ENCODE measurements at regions not wholly inside any gene's neighbourhood (a gene's known extent, or its start where the extent isn't known, plus 50 kb on each side); places are given as distances from the start of the nearest gene placed in this dataset.
"Not testable (repeated sequence)": the region's sequence is repeated elsewhere in the genome, so short reads cannot be mapped to it uniquely, and the experiment has no call there.

GRCh38 chr21:39080366-39080765 is 102.9 kb downstream of the PSMG1 start:
- DNase-seq: no peak

DNA sequence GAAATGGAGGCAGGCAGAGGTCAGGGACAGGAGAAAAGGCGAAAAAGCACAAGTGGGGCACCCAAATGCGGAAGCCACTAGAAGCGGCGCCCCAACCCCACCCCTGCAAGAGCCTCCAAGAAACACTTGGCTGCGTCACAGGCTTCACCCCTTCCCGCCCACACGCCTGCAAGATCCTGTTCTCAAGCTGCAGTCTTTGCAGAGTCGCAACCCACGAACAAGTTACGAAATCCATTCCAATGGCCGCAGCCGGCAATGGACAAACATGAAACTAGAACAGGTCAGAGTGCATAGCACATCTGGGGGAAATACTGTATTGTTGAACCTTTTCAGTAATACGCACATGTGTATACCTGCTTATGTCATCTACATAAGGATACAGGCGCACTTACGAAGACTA is 103.6 kb downstream of the PSMG1 start:
- peak; percentile 6 to 47 for DNase-seq

- no peak for DNase-seq
Observed at GRCh38 chr21:39078322-39079065, 104.8 kb downstream of the PSMG1 start.

DNA sequence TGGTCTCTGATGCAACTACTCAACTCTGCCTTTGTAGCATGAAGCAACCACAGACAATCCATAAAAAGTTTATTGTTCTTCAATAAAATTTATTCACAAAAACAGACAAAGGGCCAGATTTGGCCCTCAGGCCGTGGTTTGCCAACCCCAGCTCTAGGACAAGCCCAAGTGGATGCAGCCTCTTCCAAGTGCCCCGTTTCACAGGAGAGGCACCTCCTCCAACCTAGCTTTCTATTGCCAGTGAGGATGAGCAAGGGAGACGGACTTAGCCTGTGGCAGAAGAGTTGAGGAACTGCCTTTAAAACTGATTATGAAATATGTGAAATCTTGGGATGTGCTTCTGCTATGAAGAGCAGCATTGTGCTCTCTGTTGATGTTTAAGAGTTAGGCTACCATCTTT is 105.4 kb downstream of the PSMG1 start:
- DNase-seq: no peak

GRCh38 chr21:39074508-39074907 is 108.7 kb downstream of the PSMG1 start:
- DNase-seq: no peak

DNA sequence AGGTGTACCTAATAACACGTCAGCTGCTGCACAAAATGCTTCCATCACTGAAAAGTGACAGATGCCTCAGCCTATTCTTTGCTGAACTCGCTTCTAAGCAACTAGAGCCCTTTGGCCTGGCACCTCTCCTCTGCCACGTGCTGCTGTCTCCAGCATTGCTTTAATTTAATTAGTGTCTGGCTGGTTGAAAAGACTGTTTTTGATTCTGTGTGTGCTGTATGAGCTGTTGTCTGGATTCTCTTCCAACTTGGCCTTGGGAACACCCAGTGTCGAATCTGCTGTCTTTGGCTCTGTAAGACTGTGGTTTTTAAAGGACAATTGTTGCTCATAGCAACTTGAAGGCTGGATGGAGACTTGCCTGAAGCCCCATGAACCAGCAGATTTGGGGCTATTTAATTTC is 109.5 kb downstream of the PSMG1 start:
- DNase-seq: no peak

DNA sequence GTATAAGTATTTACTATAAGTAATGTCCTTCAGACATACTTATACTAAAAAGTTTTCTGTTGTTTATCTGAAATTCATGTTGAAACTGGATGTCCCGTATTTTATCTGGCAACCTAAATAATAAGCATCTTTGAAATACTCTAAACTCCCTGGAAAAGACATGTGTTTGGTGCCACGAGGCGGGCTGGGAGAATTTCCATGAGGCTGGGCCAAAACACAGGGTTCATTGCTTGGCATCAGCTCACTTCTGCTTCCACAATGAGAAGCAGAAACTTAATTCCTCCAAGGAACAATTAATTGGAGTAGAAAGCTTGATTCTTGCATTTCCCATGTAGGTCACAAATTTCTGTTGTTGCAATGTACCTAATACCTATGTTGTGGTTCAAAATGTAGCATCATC is 110.2 kb downstream of the PSMG1 start:
- DNase-seq: no peak

GRCh38 chr21:39072468-39072867 is 110.8 kb downstream of the PSMG1 start:
- DNase-seq: no peak

GRCh38 chr21:39071623-39072214 is 111.5 kb downstream of the PSMG1 start:
- no peak for DNase-seq

DNA sequence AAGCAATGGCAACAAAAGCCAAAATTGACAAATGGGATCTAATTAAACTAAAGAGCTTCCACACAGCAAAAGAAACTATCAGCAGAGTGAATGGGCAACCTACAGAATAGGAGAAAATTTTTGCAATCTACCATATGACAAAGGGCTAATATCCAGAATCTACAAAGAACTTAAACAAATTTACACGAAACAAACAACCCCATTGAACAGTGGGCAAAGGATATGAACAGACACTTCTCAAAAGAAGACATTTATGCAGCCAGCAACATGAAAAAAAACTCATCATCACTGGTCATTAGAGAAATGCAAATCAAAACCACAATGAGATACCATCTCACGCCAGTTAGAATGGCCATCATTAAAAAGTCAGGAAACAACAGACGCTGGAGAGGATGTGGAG is 113.4 kb downstream of the PSMG1 start:
- not testable (repeated sequence) for DNase-seq

- no peak for DNase-seq
Observed at GRCh38 chr21:39066829-39067780, 116.1 kb downstream of the PSMG1 start.

GRCh38 chr21:39065917-39066316 is 117.3 kb downstream of the PSMG1 start:
- DNase-seq: no peak

- no peak for DNase-seq
Observed at GRCh38 chr21:39064325-39065012, 118.8 kb downstream of the PSMG1 start.

DNA sequence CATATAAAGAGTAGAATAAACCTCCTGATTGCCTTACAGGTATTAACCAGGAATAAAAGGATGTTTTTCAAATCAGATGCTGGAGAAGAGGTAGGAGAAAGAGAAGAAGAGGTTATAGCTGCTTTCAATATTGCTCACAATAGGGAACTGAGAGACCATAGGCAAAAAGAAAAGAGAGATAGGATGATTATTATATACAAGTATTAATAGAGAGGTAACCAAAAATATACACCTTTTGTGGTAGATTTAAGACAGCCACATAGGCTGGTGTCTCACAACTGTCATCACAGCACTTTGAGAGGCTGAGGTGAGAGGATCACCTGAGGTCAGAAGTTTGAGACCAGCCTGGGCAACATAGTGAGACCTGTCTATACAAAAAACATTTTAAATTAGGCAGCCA is 119.7 kb downstream of the PSMG1 start:
- DNase-seq: no peak

GRCh38 chr21:39062196-39062595 is 121.1 kb downstream of the PSMG1 start:
- DNase-seq: no peak

GRCh38 chr21:39061766-39062165 is 121.5 kb downstream of the PSMG1 start:
- DNase-seq: no peak

GRCh38 chr21:39060485-39061083 is 122.7 kb downstream of the PSMG1 start:
- no peak for DNase-seq

GRCh38 chr21:39057121-39057520 is 126.1 kb downstream of the PSMG1 start:
- DNase-seq: no peak

- no peak for DNase-seq
Observed at GRCh38 chr21:39056636-39057035, 126.6 kb downstream of the PSMG1 start.

DNA sequence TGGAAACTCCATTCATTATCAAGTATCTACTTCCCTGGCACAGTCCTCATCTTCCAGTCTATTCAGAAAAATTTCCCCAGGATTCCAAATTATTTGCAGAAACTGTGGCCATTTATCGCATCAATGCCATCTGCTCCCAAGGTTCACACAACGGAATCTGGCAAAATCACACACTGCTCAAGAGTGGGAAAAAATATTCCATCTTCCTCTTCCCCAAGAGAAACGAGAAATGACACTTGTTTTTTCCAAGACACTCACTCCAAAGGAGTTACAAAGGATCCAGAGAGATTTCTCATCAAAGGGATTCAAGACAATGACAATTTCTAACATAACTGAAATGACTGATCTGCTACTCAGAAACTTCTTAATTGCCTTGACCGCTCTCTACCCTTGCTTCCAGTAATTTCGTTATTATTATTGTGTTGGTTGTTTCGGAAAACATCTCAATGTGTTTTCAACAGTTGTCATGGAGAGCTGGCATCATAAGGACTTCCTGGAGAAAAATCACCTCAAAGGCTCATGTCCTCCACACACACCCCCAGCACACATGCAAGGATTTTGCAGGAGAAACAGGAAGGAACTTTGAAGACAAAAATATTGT is 128.0 kb downstream of the PSMG1 start:
- peak in 1 of 2 donors; percentile 20 for DNase-seq

- DNase-seq: no peak
Observed at GRCh38 chr21:39054066-39054465, 129.2 kb downstream of the PSMG1 start.

DNA sequence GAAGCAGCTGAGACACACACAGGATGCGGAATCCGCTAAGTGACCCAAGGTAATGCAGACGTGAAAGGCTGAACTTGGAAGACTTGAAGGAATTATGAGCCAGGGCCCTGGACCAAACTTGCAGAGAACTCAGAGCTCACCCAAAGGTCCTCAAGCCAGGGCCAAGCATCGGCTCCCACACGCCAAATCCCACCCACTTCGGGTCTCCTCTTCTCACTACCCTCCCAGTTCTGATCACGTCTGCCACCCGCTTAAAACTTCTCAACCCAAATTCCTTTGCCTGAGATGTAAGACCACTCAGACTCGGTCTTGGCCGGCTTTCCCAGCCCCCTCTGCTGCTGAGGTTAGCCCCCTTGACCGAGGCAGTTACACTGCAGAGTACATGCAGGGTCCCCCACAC is 130.1 kb downstream of the PSMG1 start:
- DNase-seq: no peak

Data from bone marrow (tissue), 2 donors.